ENCODE measurements at regions not wholly inside any gene's neighbourhood (a gene's known extent, or its start where the extent isn't known, plus 50 kb on each side); places are given as distances from the start of the nearest gene placed in this dataset.

DNA sequence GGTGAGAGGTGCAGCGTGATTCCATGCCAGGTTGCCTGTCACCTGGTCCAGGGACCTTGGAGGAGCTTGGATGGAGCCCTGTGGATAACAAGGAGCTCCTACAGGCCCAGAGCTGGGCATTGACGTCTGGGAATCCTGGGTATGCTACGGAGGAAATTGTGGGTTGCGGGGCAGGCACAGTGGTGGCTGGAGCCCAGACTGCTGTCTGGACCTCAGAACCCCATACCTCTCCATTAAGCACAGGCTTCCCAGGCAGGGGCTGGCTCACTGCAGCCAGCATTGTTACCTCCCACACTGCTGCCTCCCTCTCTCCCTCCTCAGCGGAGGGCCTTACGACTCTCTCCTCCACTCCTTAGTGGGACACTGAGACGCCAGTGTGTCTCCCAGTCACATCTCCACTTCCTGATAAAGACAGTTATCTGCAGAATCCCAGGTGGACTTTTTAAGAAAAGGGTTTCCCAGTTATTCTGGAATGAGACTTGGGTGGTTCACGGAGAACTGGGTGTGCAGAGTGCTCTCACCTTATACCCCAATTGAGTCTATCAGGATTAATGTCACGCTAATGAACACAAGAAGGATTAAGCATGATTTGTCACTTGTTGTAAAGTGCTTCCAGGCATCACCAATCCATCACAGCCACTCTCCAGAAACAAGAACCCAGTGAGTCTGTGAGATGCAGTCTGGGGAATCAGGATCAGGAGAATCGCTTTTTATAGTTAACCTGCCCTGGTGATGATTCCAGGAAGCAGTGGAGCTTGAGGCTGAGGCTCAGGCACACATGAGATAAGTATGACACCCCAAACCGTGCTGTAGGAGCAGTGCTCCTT is 309.4 kb downstream of the RPS24 start:
- TF ChIP-seq CTCF (IDR thresholded peaks at IDR 0.05) (no peak), EZH2 (IDR thresholded peaks at IDR 0.05; ENCODE audit: borderline replicate concordance, insufficient read depth, low read depth, low read length, poor library complexity, severe bottlenecking) (no peak)
